ENCODE measurements at regions not wholly inside any gene's neighbourhood (a gene's known extent, or its start where the extent isn't known, plus 50 kb on each side); places are given as distances from the start of the nearest gene placed in this dataset.

GRCh38 chr2:173749315-173749714 is 215.9 kb downstream of the SP3 start:
- TF ChIP-seq CTCF (IDR thresholded peaks at IDR 0.05; ENCODE audit: low read length), result no peak
- TF ChIP-seq EZH2phosphoT487 (IDR thresholded peaks at IDR 0.05; ENCODE audit: low read length), result no peak
